ENCODE measurements at regions not wholly inside any gene's neighbourhood (a gene's known extent, or its start where the extent isn't known, plus 50 kb on each side); places are given as distances from the start of the nearest gene placed in this dataset.

DNA sequence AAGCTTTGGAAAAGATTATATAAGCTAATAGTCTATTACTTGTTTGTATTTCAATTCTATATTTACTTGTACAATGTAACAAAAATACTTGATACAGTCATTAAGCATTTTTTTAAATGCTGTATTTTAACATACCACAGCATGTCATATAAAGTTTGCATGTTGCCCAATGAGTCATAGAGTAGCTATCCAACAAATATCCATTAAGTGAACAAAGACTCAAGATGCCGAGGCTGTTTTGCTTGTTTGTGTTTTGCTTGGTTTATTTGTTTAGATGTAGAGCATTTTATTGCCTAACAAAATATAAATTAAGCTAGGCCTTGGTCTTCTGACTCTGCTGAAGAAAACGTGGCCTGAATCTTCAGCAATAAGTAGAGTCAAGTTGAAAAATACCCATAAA lies 1584.3 kb upstream of the NUDT12 start:
- Histone ChIP-seq H2BK20ac (ENCODE audit: low read depth, low read length) (no peak overlapping the region), H3K23ac (ENCODE audit: low read depth, low read length) (no peak overlapping the region), H4K5ac (ENCODE audit: low read depth, low read length) (no peak overlapping the region), H3K9me1 (ENCODE audit: insufficient read depth, low read length) (no peaks in the 10 kb centered on the region), H3K36me3 (ENCODE audit: control insufficient read depth, insufficient read depth, low read length) (no peaks in the 10 kb centered on the region), H3K27ac (ENCODE audit: insufficient read depth, low read length) (no peak overlapping the region), H3K4ac (ENCODE audit: low read depth, low read length) (no peak overlapping the region), H4K91ac (ENCODE audit: insufficient read depth, low read depth, low read length) (no peak overlapping the region), H3K56ac (ENCODE audit: extremely low read depth, insufficient read depth, low read length) (no peak overlapping the region), H2AK5ac (ENCODE audit: low read depth, low read length) (no peak overlapping the region), H4K20me1 (ENCODE audit: insufficient read depth, low read length) (no peaks in the 10 kb centered on the region), H2BK120ac (ENCODE audit: low read depth, low read length) (no peak overlapping the region), H3K9me3 (ENCODE audit: control insufficient read depth, insufficient read depth, low read length) (no peaks in the 10 kb centered on the region), H2AK9ac (replicated peaks; ENCODE audit: low read depth, low read length, poor library complexity) (no peak overlapping the region), H2BK5ac (ENCODE audit: low read depth, low read length, poor library complexity, severe bottlenecking) (no peak overlapping the region), H3K79me1 (ENCODE audit: low read depth in 1 of 2, low read length in 2 of 2) (no peaks in the 10 kb centered on the region), H2AFZ (replicated peaks; ENCODE audit: low read length, poor library complexity) (no peak overlapping the region), H3K18ac (ENCODE audit: low read depth, low read length) (no peak overlapping the region), H3K4me2 (ENCODE audit: low read depth, low read length) (no peak overlapping the region), H3K4me3 (ENCODE audit: insufficient read depth, low read depth, low read length) (no peak overlapping the region), H2BK15ac (ENCODE audit: low read depth, low read length) (no peak overlapping the region), H3K14ac (replicated peaks; ENCODE audit: low read depth, low read length) (no peak overlapping the region), H3K27me3 (ENCODE audit: control insufficient read depth, insufficient read depth, low read length) (no peaks in the 10 kb centered on the region), H4K8ac (ENCODE audit: low read depth in 2 of 2, low read length in 2 of 2) (no peak overlapping the region), H3K4me1 (ENCODE audit: control insufficient read depth, insufficient read depth, low read length) (no peaks in the 10 kb centered on the region), H3K9ac (ENCODE audit: low read depth, low read length) (no peak overlapping the region)
- ChIA-PET CTCF (interaction anchor here (0.7 kb wide), 1 partner anchor 18 kb away, joined by 3 read pairs; no protein-coding TSS in a partner anchor), POLR2A (ENCODE audit: unreplicated experiment) (no interaction called here)
- DNase-seq, result no peak
- no peak for TF ChIP-seq CEBPB (IDR thresholded peaks at IDR 0.05; ENCODE audit: low read depth, low read length)
- TF ChIP-seq, protein P1, sequence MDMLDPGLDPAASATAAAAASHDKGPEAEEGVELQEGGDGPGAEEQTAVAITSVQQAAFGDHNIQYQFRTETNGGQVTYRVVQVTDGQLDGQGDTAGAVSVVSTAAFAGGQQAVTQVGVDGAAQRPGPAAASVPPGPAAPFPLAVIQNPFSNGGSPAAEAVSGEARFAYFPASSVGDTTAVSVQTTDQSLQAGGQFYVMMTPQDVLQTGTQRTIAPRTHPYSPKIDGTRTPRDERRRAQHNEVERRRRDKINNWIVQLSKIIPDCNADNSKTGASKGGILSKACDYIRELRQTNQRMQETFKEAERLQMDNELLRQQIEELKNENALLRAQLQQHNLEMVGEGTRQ (IDR thresholded peaks at IDR 0.05; ENCODE audit: low read depth, low read length), result no peak
- in situ Hi-C loops (cut with MboI; ENCODE audit: low sequenced_read_pairs), result no loop called here
- dilution Hi-C loops (cut with HindIII; ENCODE audit: low sequenced_read_pairs, unreplicated experiment), result no loop called here
- intact Hi-C loops (cut with micrococcal nuclease), result no loop called here
- no CpG with 5 or more reads among the region's 2 CpGs for WGBS, 2 experiments (ENCODE audit: extremely low coverage in 2 of 2, insufficient read length in 1 of 2)
- ATAC-seq (ENCODE audit: low read depth), result no peak
- BruUV-seq (replicated peaks), result no TSS peak

Data from IMR-90 (cell line).